HCT116 (cell line): ENCODE measurements at regions not wholly inside any gene's neighbourhood (a gene's known extent, or its start where the extent isn't known, plus 50 kb on each side); places are given as distances from the start of the nearest gene placed in this dataset.

ENCODE experiments used
- ATAC-seq: fragments of 200-7000 bp; cut with Tn5 transposase; 2 replicates; pipeline ENCODE4 v1.9.1; 2020; ENCODE audit warnings: mild to moderate bottlenecking, moderate library complexity
- BruUV-seq: library from RNA; stranded (reverse); fragments of 400-500 nt; replicated peaks from 2 replicates; lab custom pipeline; 2021; lab: Mats Ljungman, UMichigan
- CTCF ChIA-PET: fragments of 300-600 bp; sonication (Branson Sonifier 250); formaldehyde crosslinking; loops from one replicate; lab custom pipeline; 2021; ENCODE audit warnings: antibody characterized with exemption; lab: Charles Lee
- POLR2A ChIA-PET: fragments of 300-600, 350-600 bp; sonication (Branson Sonifier 250); formaldehyde crosslinking; loops from one replicate; lab custom pipeline; 2021; ENCODE audit warnings: antibody characterized with exemption; lab: Charles Lee
- RAD21 ChIA-PET, 2 experiments: fragments of 300-600 bp; sonication (Branson Sonifier 250); formaldehyde crosslinking; loops; one replicate each; lab custom pipeline; 2023; ENCODE audit warnings: low total read pairs in 2 of 2; ENCODE audit not compliant: uncharacterized antibody in 2 of 2, unreplicated experiment in 2 of 2, low non-redundant PET in 1 of 2; lab: Charles Lee
- DNase-seq: peaks from one replicate; pipeline ENCODE4 v3.0.0-alpha.2; 2010; ENCODE audit warnings: low read depth, low spot score
- H2AFZ ChIP-seq: fragments of 200-600 bp; shearing (Covaris generic), sonication (generic); 2 replicates; pipeline ENCODE4 v1.6.1; 2017; ENCODE audit warnings: low read depth, mixed run types, mixed read lengths, antibody characterized with exemption, low read length; ENCODE audit not compliant: poor library complexity, severe bottlenecking
- H3K27ac ChIP-seq: 2 replicates; pipeline ENCODE4 v1.5.1; 2012; ENCODE audit warnings: low read depth, low read length
- H3K27me3 ChIP-seq: fragments of 200-600 bp; sonication (generic); 2 replicates; pipeline ENCODE4 v1.6.1; 2016; ENCODE audit warnings: mixed run types, low read length, mixed read lengths; ENCODE audit not compliant: insufficient read depth
- H3K36me3 ChIP-seq, 2 experiments: fragments of 200-500 bp in 1 of 2; fragments of 200-600 bp in 1 of 2; sonication (Bioruptor generic) in 1 of 2; sonication (generic) in 1 of 2; 2 replicates each; pipeline versions ENCODE4 v1.5.1 to v1.6.1; 2014 to 2016; ENCODE audit warnings: low read length in 2 of 2, inconsistent platforms in 1 of 2, mixed read lengths in 1 of 2, mixed run types in 1 of 2; ENCODE audit not compliant: insufficient read depth in 2 of 2, control insufficient read depth in 1 of 2
- H3K4me1 ChIP-seq, 2 experiments: fragments of 200-600 bp in 1 of 2; sonication (generic) in 1 of 2; 2 replicates each; pipeline versions ENCODE4 v1.5.1 to v1.6.1; 2012 to 2017; ENCODE audit warnings: low read length in 2 of 2, inconsistent platforms in 1 of 2, mild to moderate bottlenecking in 1 of 2, mixed read lengths in 1 of 2, mixed run types in 1 of 2, moderate library complexity in 1 of 2; ENCODE audit not compliant: insufficient read depth in 2 of 2, control insufficient read depth in 1 of 2
- H3K4me2 ChIP-seq: fragments of 200-600 bp; sonication (generic); 2 replicates; pipeline ENCODE4 v1.6.1; 2017; ENCODE audit warnings: mixed run types, low read length, mixed read lengths
- H3K4me3 ChIP-seq, 2 experiments: fragments of 200-600 bp in 1 of 2; sonication (generic) in 1 of 2; replicated peaks in 1 of 2; 2 replicates each; pipeline ENCODE4 v1.5.1; 2011 to 2016; ENCODE audit warnings: low read length in 2 of 2, control low read depth in 1 of 2, low read depth in 1 of 2, mild to moderate bottlenecking in 1 of 2, mixed read lengths in 1 of 2, mixed run types in 1 of 2
- H3K79me2 ChIP-seq: fragments of 200-600 bp; sonication (generic); 2 replicates; pipeline ENCODE4 v1.6.1; 2017; ENCODE audit warnings: mild to moderate bottlenecking, mixed run types, low read length, moderate library complexity, mixed read lengths; ENCODE audit not compliant: insufficient read depth
- H3K9ac ChIP-seq: fragments of 200-600 bp; sonication (generic); 2 replicates; pipeline ENCODE4 v1.6.1; 2016; ENCODE audit warnings: low read length, mixed read lengths
- H3K9me2 ChIP-seq: fragments of 200-600 bp; sonication (generic), shearing (Covaris generic); 2 replicates; pipeline ENCODE4 v1.6.1; 2017; ENCODE audit warnings: mixed run types, mild to moderate bottlenecking, moderate library complexity; ENCODE audit not compliant: insufficient read depth
- H3K9me3 ChIP-seq, 2 experiments: fragments of 200-500 bp in 1 of 2; fragments of 200-600 bp in 1 of 2; sonication (Bioruptor generic) in 1 of 2; sonication (generic) in 1 of 2; 2 replicates each; pipeline ENCODE4 v1.6.1; 2014 to 2017; ENCODE audit warnings: low read length in 2 of 2, mixed read lengths in 2 of 2, inconsistent platforms in 1 of 2, low read depth in 1 of 2, mild to moderate bottlenecking in 1 of 2, mixed run types in 1 of 2, moderate library complexity in 1 of 2; ENCODE audit not compliant: control insufficient read depth in 1 of 2, insufficient read depth in 1 of 2
- H4K20me1 ChIP-seq: fragments of 200-600 bp; sonication (generic), shearing (Covaris generic); 2 replicates; pipeline ENCODE4 v1.6.1; 2017; ENCODE audit warnings: mixed run types, mild to moderate bottlenecking, moderate library complexity; ENCODE audit not compliant: insufficient read depth
- CBX3 ChIP-seq: IDR thresholded peaks from 2 replicates; pipeline ENCODE4 v1.6.1; 2012; ENCODE audit warnings: low read depth
- CTCF ChIP-seq, 3 experiments: fragments of 200-600 bp in 1 of 3; sonication (generic) in 1 of 3; IDR thresholded peaks in 2 of 3; conservative IDR thresholded peaks in 1 of 3; 2 replicates each; pipeline ENCODE4 v1.5.1; 2012 to 2017; ENCODE audit warnings: low read depth in 2 of 3, low read length in 2 of 3, antibody characterized with exemption in 1 of 3, borderline replicate concordance in 1 of 3, control low read depth in 1 of 3, mild to moderate bottlenecking in 1 of 3, mixed read lengths in 1 of 3, mixed run types in 1 of 3, moderate library complexity in 1 of 3; ENCODE audit not compliant: insufficient read depth in 1 of 3
- EGR1 ChIP-seq: IDR thresholded peaks from 2 replicates; pipeline ENCODE4 v1.6.1; 2012; ENCODE audit warnings: low read depth
- ELF1 ChIP-seq: IDR thresholded peaks from 2 replicates; pipeline ENCODE4 v1.6.1; 2012; ENCODE audit warnings: low read depth, borderline replicate concordance
- EZH2phosphoT487 ChIP-seq: fragments of 200-600 bp; IDR thresholded peaks from 2 replicates; pipeline ENCODE4 v1.6.1; 2018; ENCODE audit warnings: antibody characterized with exemption, borderline replicate concordance
- JUND ChIP-seq: IDR thresholded peaks from 2 replicates; pipeline ENCODE4 v1.6.1; 2012
- POLR2A ChIP-seq: IDR thresholded peaks from 2 replicates; pipeline ENCODE4 v1.7.0; 2011; ENCODE audit warnings: borderline replicate concordance; ENCODE audit not compliant: insufficient read depth, insufficient read length; ENCODE audit errors: extremely low read depth
- RAD21 ChIP-seq: IDR thresholded peaks from 2 replicates; pipeline ENCODE4 v1.6.1; 2012; ENCODE audit warnings: low read depth, mild to moderate bottlenecking
- SIN3A ChIP-seq: IDR thresholded peaks from 2 replicates; pipeline ENCODE4 v1.6.1; 2012; ENCODE audit warnings: low read depth
- SP1 ChIP-seq: IDR thresholded peaks from 2 replicates; pipeline ENCODE4 v1.6.1; 2012; ENCODE audit warnings: low read depth
- ZFX ChIP-seq: fragments of 450-650 bp; IDR thresholded peaks from 2 replicates; pipeline ENCODE4 v1.6.1; 2017
- intact Hi-C: fragments of 100-400 bp; cut with micrococcal nuclease; formaldehyde crosslinking; loops from 2 replicates; pipeline ENCODE4 v1.10.0; 2022
- TF ChIP-seq, protein P1 (sequence below): IDR thresholded peaks from 2 replicates; pipeline ENCODE4 v1.6.1; 2012
- TF ChIP-seq, protein P2 (sequence below): IDR thresholded peaks from 2 replicates; pipeline ENCODE4 v1.6.1; 2012

DNA sequence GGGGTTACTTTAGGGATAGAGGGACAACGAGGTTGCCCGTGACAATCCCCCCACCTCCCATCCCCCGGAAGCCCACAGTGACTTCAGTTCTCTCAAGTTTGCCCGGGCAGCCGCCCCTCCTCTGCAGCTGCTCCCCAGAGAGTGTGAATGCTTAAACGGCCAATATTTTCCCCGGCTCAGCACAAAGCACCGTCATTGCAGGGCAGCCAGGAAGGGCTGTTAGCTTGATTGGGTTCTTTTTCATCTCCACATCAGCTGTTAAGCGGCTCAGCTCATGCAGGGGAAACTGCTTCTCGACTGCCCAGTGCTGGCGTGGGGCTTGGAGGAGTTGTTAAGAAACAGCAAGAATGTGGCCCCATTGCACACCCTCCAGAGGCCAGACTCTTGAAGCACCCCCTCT is 120.5 kb upstream of the NCOR2 start:
- Histone ChIP-seq H4K20me1 (no peaks in the 10 kb centered on the region), H3K79me2 (no peaks in the 10 kb centered on the region), H3K4me3 (no peak overlapping the region), H3K4me2 (no peak overlapping the region), H3K36me3 (no peaks in the 10 kb centered on the region), H3K9me3 (peaks cover 0 to 4% of the 10 kb centered on the region in 2 experiments; a peak in 1 of 4 replicates), H3K4me1 (peaks cover 17 to 32% of the 10 kb centered on the region in 2 experiments), H3K27me3 (no peaks in the 10 kb centered on the region), H3K9ac (no peak overlapping the region), H2AFZ (no peak overlapping the region), H3K9me2 (no peaks in the 10 kb centered on the region), H3K27ac (no peak overlapping the region)
- ChIA-PET RAD21 (no interaction called here), POLR2A (no interaction called here), CTCF (no interaction called here)
- intact Hi-C loops = no loop called here
- no peak for TF ChIP-seq SIN3A
- TF ChIP-seq CBX3 = no peak
- no peak for TF ChIP-seq ZFX
- no peak for TF ChIP-seq JUND
- TF ChIP-seq ELF1 = no peak
- TF ChIP-seq SP1 = no peak
- TF ChIP-seq, protein P1, sequence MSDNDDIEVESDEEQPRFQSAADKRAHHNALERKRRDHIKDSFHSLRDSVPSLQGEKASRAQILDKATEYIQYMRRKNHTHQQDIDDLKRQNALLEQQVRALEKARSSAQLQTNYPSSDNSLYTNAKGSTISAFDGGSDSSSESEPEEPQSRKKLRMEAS = no peak
- no peak for TF ChIP-seq EGR1
- TF ChIP-seq CTCF (IDR thresholded peaks at IDR 0.05 in 2 of 3, conservative IDR thresholded peaks at IDR 0.05 in 1 of 3; ENCODE audit: borderline replicate concordance in 1 of 3, insufficient read depth in 1 of 3, low read depth in 2 of 3, low read length in 2 of 3) = no peak
- TF ChIP-seq, protein P2, sequence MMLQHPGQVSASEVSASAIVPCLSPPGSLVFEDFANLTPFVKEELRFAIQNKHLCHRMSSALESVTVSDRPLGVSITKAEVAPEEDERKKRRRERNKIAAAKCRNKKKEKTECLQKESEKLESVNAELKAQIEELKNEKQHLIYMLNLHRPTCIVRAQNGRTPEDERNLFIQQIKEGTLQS = no peak
- no peak for TF ChIP-seq POLR2A
- no peak for TF ChIP-seq RAD21
- TF ChIP-seq EZH2phosphoT487 = no peak
- BruUV-seq = no TSS peak
- DNase-seq = no peak
- ATAC-seq = no peak
